HEK293 (cell line): ENCODE measurements at regions not wholly inside any gene's neighbourhood (a gene's known extent, or its start where the extent isn't known, plus 50 kb on each side); places are given as distances from the start of the nearest gene placed in this dataset.

ENCODE experiments used
- ZNF274 ChIP-seq, 2 experiments: fragments of 200-500 bp in 1 of 2; fragments of 450-650 bp in 1 of 2; sonication (Bioruptor generic) in 1 of 2; formaldehyde crosslinking in 1 of 2; IDR thresholded peaks; 2 replicates each; pipeline versions ENCODE4 v1.5.1 to v1.6.1; 2014 to 2016; ENCODE audit warnings: borderline replicate concordance in 1 of 2, inconsistent platforms in 1 of 2, low read length in 1 of 2, missing biosample characterization in 1 of 2, missing genetic modification characterization in 1 of 2
- TF ChIP-seq, protein P1 (sequence below): fragments of 450-650 bp; formaldehyde crosslinking; IDR thresholded peaks from 2 replicates; pipeline ENCODE4 v1.5.1; 2016; ENCODE audit warnings: missing biosample characterization, missing genetic modification characterization

DNA sequence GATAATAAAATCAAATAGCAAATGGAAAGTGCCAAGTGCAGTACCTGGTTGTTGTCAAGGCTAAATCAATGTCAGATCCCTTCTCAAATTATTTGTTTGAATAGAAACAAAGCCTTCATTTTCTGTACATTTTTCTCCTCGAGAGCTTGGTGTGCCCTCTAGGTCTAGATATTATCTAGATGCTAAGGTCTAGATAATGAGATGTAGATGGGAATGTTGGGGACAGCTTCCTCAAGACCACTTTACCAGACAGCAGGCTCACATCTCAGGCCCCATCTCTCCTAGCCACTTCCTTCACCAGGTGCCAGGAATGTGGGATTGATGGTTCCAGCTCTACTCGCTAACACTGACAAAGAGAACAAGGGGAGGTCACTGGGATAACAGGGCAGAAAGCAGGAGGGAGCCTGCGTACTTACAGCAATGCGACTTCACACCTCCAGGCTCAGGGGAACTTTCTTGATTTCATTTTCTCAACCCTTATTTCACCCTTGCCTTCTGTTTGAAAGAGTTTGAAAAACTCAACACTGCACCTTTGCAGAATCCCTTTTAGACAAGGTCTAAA is 451.4 kb upstream of the VSTM2A start:
- TF ChIP-seq ZNF274 (IDR thresholded peaks at IDR 0.05; ENCODE audit: low read length): no peak
- no peak for TF ChIP-seq ZNF274 (tag by site-specific recombination; IDR thresholded peaks at IDR 0.05; ENCODE audit: borderline replicate concordance)
- TF ChIP-seq, protein P1, sequence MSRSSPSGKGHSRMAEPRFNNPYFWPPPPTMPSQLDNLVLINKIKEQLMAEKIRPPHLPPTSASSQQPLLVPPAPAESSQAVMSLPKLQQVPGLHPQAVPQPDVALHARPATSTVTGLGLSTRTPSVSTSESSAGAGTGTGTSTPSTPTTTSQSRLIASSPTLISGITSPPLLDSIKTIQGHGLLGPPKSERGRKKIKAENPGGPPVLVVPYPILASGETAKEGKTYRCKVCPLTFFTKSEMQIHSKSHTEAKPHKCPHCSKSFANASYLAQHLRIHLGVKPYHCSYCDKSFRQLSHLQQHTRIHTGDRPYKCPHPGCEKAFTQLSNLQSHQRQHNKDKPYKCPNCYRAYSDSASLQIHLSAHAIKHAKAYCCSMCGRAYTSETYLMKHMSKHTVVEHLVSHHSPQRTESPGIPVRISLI (tag by site-specific recombination): no peak
